ENCODE measurements at regions not wholly inside any gene's neighbourhood (a gene's known extent, or its start where the extent isn't known, plus 50 kb on each side); places are given as distances from the start of the nearest gene placed in this dataset.

GRCh38 chr18:24968238-24968775 lies 383.7 kb downstream of the ZNF521 start:
- TF ChIP-seq CTCF (IDR thresholded peaks at IDR 0.05), result no peak
- no peak for TF ChIP-seq POLR2AphosphoS5 (IDR thresholded peaks at IDR 0.05)
- no peak for TF ChIP-seq POLR2A (IDR thresholded peaks at IDR 0.05)
